IMR-90 (cell line): ENCODE measurements at regions not wholly inside any gene's neighbourhood (a gene's known extent, or its start where the extent isn't known, plus 50 kb on each side); places are given as distances from the start of the nearest gene placed in this dataset.

ENCODE experiments used
- ATAC-seq: fragments of 200-7000 bp; cut with Tn5 transposase; 2 replicates; pipeline ENCODE4 v1.9.1; 2020; ENCODE audit warnings: low read depth, mild to moderate bottlenecking, moderate library complexity
- BruUV-seq: library from RNA; stranded (reverse); fragments of 400-500 nt; replicated peaks from 2 replicates; lab custom pipeline; 2021; lab: Mats Ljungman, UMichigan
- CTCF ChIA-PET: fragments of 300-600 bp; formaldehyde crosslinking; extraction: SDS; loops from one replicate; lab custom pipeline; 2021; ENCODE audit warnings: antibody characterized with exemption; lab: Yijun Ruan, JAX
- POLR2A ChIA-PET: fragments of 300-600 bp; sonication (Branson Sonifier 250); formaldehyde crosslinking; loops from one replicate; lab custom pipeline; 2022; ENCODE audit warnings: antibody characterized with exemption; ENCODE audit not compliant: unreplicated experiment; lab: Charles Lee
- DNase-seq: peaks from one replicate; pipeline ENCODE4 v3.0.0; 2013
- H2AFZ ChIP-seq: replicated peaks from 2 replicates; pipeline ENCODE3; 2013; ENCODE audit warnings: low read length, mild to moderate bottlenecking; ENCODE audit not compliant: poor library complexity
- H2AK5ac ChIP-seq: 2 replicates; pipeline ENCODE4 v1.6.1; 2013; ENCODE audit warnings: low read depth, low read length, inconsistent platforms
- H2AK9ac ChIP-seq: replicated peaks from 2 replicates; pipeline ENCODE3; 2013; ENCODE audit warnings: mild to moderate bottlenecking, low read depth, low read length, moderate library complexity; ENCODE audit not compliant: poor library complexity
- H2BK120ac ChIP-seq: 2 replicates; pipeline ENCODE4 v1.6.1; 2013; ENCODE audit warnings: low read depth, low read length, inconsistent platforms
- H2BK15ac ChIP-seq: 3 replicates; pipeline ENCODE4 v1.6.1; 2013; ENCODE audit warnings: low read depth, low read length, inconsistent platforms
- H2BK20ac ChIP-seq: 2 replicates; pipeline ENCODE4 v1.6.1; 2013; ENCODE audit warnings: low read depth, mild to moderate bottlenecking, inconsistent platforms, low read length, moderate library complexity
- H2BK5ac ChIP-seq: 2 replicates; pipeline ENCODE4 v1.6.1; 2013; ENCODE audit warnings: mild to moderate bottlenecking, low read depth, low read length, inconsistent platforms; ENCODE audit not compliant: poor library complexity, severe bottlenecking
- H3K14ac ChIP-seq: replicated peaks from 2 replicates; pipeline ENCODE4 v1.6.1; 2013; ENCODE audit warnings: low read depth, low read length, inconsistent platforms
- H3K18ac ChIP-seq: 2 replicates; pipeline ENCODE4 v1.6.1; 2013; ENCODE audit warnings: low read depth, low read length, control low read depth
- H3K23ac ChIP-seq: 2 replicates; pipeline ENCODE4 v1.6.1; 2013; ENCODE audit warnings: low read depth, low read length, inconsistent platforms
- H3K27ac ChIP-seq: 2 replicates; pipeline ENCODE4 v1.5.1; 2013; ENCODE audit warnings: mild to moderate bottlenecking, control low read depth, low read length; ENCODE audit not compliant: insufficient read depth
- H3K27me3 ChIP-seq: 2 replicates; pipeline ENCODE4 v1.6.1; 2013; ENCODE audit warnings: low read length; ENCODE audit not compliant: control insufficient read depth, insufficient read depth
- H3K36me3 ChIP-seq: 2 replicates; pipeline ENCODE4 v1.6.1; 2013; ENCODE audit warnings: low read length, mixed read lengths; ENCODE audit not compliant: control insufficient read depth, insufficient read depth
- H3K4ac ChIP-seq: 2 replicates; pipeline ENCODE4 v1.6.1; 2013; ENCODE audit warnings: low read depth, low read length, inconsistent platforms
- H3K4me1 ChIP-seq: 2 replicates; pipeline ENCODE4 v1.6.1; 2013; ENCODE audit warnings: low read length, mixed read lengths; ENCODE audit not compliant: control insufficient read depth, insufficient read depth
- H3K4me2 ChIP-seq: 2 replicates; pipeline ENCODE4 v1.6.1; 2013; ENCODE audit warnings: low read depth, mild to moderate bottlenecking, control low read depth, low read length, moderate library complexity
- H3K4me3 ChIP-seq: 2 replicates; pipeline ENCODE4 v1.5.1; 2013; ENCODE audit warnings: low read depth, mild to moderate bottlenecking, control low read depth, low read length, moderate library complexity; ENCODE audit not compliant: insufficient read depth
- H3K56ac ChIP-seq: 2 replicates; pipeline ENCODE4 v1.6.1; 2013; ENCODE audit warnings: low read length, inconsistent platforms; ENCODE audit not compliant: insufficient read depth; ENCODE audit errors: extremely low read depth
- H3K79me1 ChIP-seq, 2 experiments: 2 replicates each; pipeline ENCODE4 v1.6.1; 2013; ENCODE audit warnings: low read length in 2 of 2, inconsistent platforms in 1 of 2, low read depth in 1 of 2
- H3K9ac ChIP-seq: 2 replicates; pipeline ENCODE4 v1.6.1; 2013; ENCODE audit warnings: low read depth, low read length, control low read depth
- H3K9me1 ChIP-seq: 2 replicates; pipeline ENCODE4 v1.6.1; 2013; ENCODE audit warnings: low read length, inconsistent platforms; ENCODE audit not compliant: insufficient read depth
- H3K9me3 ChIP-seq: 2 replicates; pipeline ENCODE4 v1.6.1; 2013; ENCODE audit warnings: low read length; ENCODE audit not compliant: control insufficient read depth, insufficient read depth
- H4K20me1 ChIP-seq: 2 replicates; pipeline ENCODE4 v1.6.1; 2013; ENCODE audit warnings: low read length, inconsistent platforms; ENCODE audit not compliant: insufficient read depth
- H4K5ac ChIP-seq: 2 replicates; pipeline ENCODE4 v1.6.1; 2013; ENCODE audit warnings: mild to moderate bottlenecking, low read depth, low read length, control low read depth
- H4K8ac ChIP-seq, 2 experiments: 2 replicates each; pipeline ENCODE4 v1.6.1; 2013; ENCODE audit warnings: low read depth in 2 of 2, low read length in 2 of 2, control low read depth in 1 of 2, inconsistent platforms in 1 of 2
- H4K91ac ChIP-seq: 2 replicates; pipeline ENCODE4 v1.6.1; 2013; ENCODE audit warnings: low read depth, low read length, inconsistent platforms; ENCODE audit not compliant: insufficient read depth
- BHLHE40 ChIP-seq: fragments of 150-350 bp; IDR thresholded peaks from 2 replicates; pipeline ENCODE4 v1.6.1; 2016; ENCODE audit warnings: mild to moderate bottlenecking, low read depth, low read length
- CEBPB ChIP-seq: IDR thresholded peaks from 2 replicates; pipeline ENCODE4 v1.6.1; 2012; ENCODE audit warnings: low read depth, low read length, improper control_type of control experiment
- CHD1 ChIP-seq: IDR thresholded peaks from 2 replicates; pipeline ENCODE4 v1.6.1; 2012; ENCODE audit warnings: low read depth, low read length, improper control_type of control experiment
- FOS ChIP-seq: fragments of 150-350 bp; IDR thresholded peaks from 2 replicates; pipeline ENCODE4 v1.6.1; 2016; ENCODE audit warnings: low read depth, low read length
- MAFK ChIP-seq: IDR thresholded peaks from 2 replicates; pipeline ENCODE4 v1.6.1; 2012; ENCODE audit warnings: low read depth, low read length, improper control_type of control experiment
- MAZ ChIP-seq: IDR thresholded peaks from 2 replicates; pipeline ENCODE4 v1.6.1; 2012; ENCODE audit warnings: low read depth, mild to moderate bottlenecking, low read length, improper control_type of control experiment, moderate library complexity, borderline replicate concordance
- MXI1 ChIP-seq: IDR thresholded peaks from 2 replicates; pipeline ENCODE4 v1.6.1; 2012; ENCODE audit warnings: low read depth, mild to moderate bottlenecking, low read length, moderate library complexity, borderline replicate concordance
- NFE2L2 ChIP-seq: fragments of 150-350 bp; IDR thresholded peaks from 2 replicates; pipeline ENCODE4 v1.6.1; 2016; ENCODE audit warnings: low read depth, mild to moderate bottlenecking, low read length
- POLR2A ChIP-seq: IDR thresholded peaks from 2 replicates; pipeline ENCODE4 v1.6.1; 2012; ENCODE audit warnings: mild to moderate bottlenecking, low read depth, low read length
- RAD21 ChIP-seq: IDR thresholded peaks from 2 replicates; pipeline ENCODE4 v1.6.1; 2012; ENCODE audit warnings: low read length, improper control_type of control experiment
- RCOR1 ChIP-seq: IDR thresholded peaks from 2 replicates; pipeline ENCODE4 v1.6.1; 2012; ENCODE audit warnings: mild to moderate bottlenecking, low read length, improper control_type of control experiment; ENCODE audit not compliant: insufficient replicate concordance
- RFX5 ChIP-seq: IDR thresholded peaks from 2 replicates; pipeline ENCODE4 v1.8.0; 2012; ENCODE audit warnings: low read depth, mild to moderate bottlenecking, low read length, moderate library complexity
- SMC3 ChIP-seq: fragments of 150-350 bp; IDR thresholded peaks from 2 replicates; pipeline ENCODE4 v1.6.1; 2016; ENCODE audit warnings: low read depth, mild to moderate bottlenecking, antibody characterized with exemption, low read length, moderate library complexity
- WGBS, 2 experiments: methylation state at CpG; one replicate each; pipeline versions ENCODE4 v1.1.5 to v1.1.7; 2013; ENCODE audit warnings: missing lambda C conversion rate in 2 of 2; ENCODE audit not compliant: insufficient read length in 1 of 2; ENCODE audit errors: extremely low coverage in 2 of 2; 5-methylcytosine and 5-hydroxymethylcytosine counted together
- dilution Hi-C: fragments of 300-500 bp; cut with HindIII; formaldehyde crosslinking; loops from one replicate; pipeline ENCODE4 v1.14.3; 2018; ENCODE audit warnings: low sequenced_read_pairs; ENCODE audit not compliant: unreplicated experiment
- in situ Hi-C: fragments of 300-500 bp; cut with MboI; formaldehyde crosslinking; loops from 3 replicates; pipeline ENCODE4 v1.14.3; 2019; ENCODE audit warnings: low sequenced_read_pairs, inconsistent platforms, mixed read lengths
- intact Hi-C: fragments of 100-400 bp; cut with micrococcal nuclease; formaldehyde crosslinking; loops from 2 replicates; pipeline ENCODE4 v1.10.0; 2022
- TF ChIP-seq, protein P1 (sequence below): fragments of 150-350 bp; IDR thresholded peaks from 2 replicates; pipeline ENCODE4 v1.6.1; 2016; ENCODE audit warnings: low read depth, mild to moderate bottlenecking, low read length, moderate library complexity, borderline replicate concordance
- TF ChIP-seq, protein P2 (sequence below): conservative IDR thresholded peaks from 2 replicates; pipeline ENCODE4 v1.5.1; 2012; ENCODE audit warnings: mild to moderate bottlenecking, low read depth, low read length, improper control_type of control experiment
- TF ChIP-seq, protein P3 (sequence below): fragments of 150-350 bp; IDR thresholded peaks from 2 replicates; pipeline ENCODE4 v1.6.1; 2017; ENCODE audit warnings: mild to moderate bottlenecking, antibody characterized with exemption, low read length, low read depth

DNA sequence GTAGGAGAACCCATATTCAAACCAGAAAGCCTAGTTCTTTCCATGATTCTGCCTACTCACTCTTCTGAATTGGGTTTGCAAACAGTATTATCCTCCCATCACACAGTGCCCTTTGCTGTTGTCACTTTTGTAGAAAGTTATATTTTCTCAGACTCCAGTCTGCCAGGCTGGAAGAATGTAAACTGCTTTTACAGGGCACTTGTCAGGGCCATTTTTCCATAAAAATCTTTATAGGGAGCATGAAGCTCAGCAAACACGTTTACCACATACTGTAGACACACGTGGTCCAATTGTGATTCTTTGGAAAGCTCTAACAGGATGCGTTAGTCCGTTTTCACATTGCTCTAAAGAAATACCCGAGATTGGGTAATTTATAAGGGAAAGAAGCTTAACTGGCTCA is 204.0 kb downstream of the KCNN2 start:
- ATAC-seq: no peak
- Histone ChIP-seq H3K9ac (no peak overlapping the region), H4K20me1 (no peaks in the 10 kb centered on the region), H4K5ac (no peak overlapping the region), H2BK20ac (no peak overlapping the region), H3K36me3 (no peaks in the 10 kb centered on the region), H3K79me1 (no peaks in the 10 kb centered on the region), H2BK120ac (no peak overlapping the region), H3K4me3 (no peak overlapping the region), H2BK5ac (no peak overlapping the region), H4K8ac (no peak overlapping the region), H3K18ac (no peak overlapping the region), H3K27me3 (no peaks in the 10 kb centered on the region), H2AFZ (no peak overlapping the region), H3K4me2 (no peak overlapping the region), H3K27ac (no peak overlapping the region), H3K23ac (no peak overlapping the region), H2AK5ac (no peak overlapping the region), H3K4me1 (no peaks in the 10 kb centered on the region), H4K91ac (no peak overlapping the region), H2AK9ac (no peak overlapping the region), H3K9me1 (no peaks in the 10 kb centered on the region), H3K9me3 (no peaks in the 10 kb centered on the region), H3K4ac (no peak overlapping the region), H2BK15ac (no peak overlapping the region), H3K56ac (no peak overlapping the region), H3K14ac (no peak overlapping the region)
- no TSS peak for BruUV-seq
- in situ Hi-C loops (no loop called here), dilution Hi-C loops (no loop called here), intact Hi-C loops (no loop called here)
- POLR2A ChIA-PET: no interaction called here
- CTCF ChIA-PET: no interaction called here
- no peak for DNase-seq
- 61% methylated on average over 3 of the region's 5 CpGs; no CpG with 5 or more reads in 1 of the 2 experiments for WGBS, 2 experiments
- no peak for TF ChIP-seq FOS
- no peak for TF ChIP-seq MXI1
- no peak for TF ChIP-seq CEBPB
- TF ChIP-seq RFX5: no peak
- TF ChIP-seq RCOR1: no peak
- TF ChIP-seq SMC3: no peak
- no peak for TF ChIP-seq RAD21
- TF ChIP-seq MAZ: no peak
- TF ChIP-seq POLR2A: no peak
- TF ChIP-seq, protein P1, sequence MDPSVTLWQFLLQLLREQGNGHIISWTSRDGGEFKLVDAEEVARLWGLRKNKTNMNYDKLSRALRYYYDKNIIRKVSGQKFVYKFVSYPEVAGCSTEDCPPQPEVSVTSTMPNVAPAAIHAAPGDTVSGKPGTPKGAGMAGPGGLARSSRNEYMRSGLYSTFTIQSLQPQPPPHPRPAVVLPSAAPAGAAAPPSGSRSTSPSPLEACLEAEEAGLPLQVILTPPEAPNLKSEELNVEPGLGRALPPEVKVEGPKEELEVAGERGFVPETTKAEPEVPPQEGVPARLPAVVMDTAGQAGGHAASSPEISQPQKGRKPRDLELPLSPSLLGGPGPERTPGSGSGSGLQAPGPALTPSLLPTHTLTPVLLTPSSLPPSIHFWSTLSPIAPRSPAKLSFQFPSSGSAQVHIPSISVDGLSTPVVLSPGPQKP: no peak
- TF ChIP-seq MAFK: no peak
- TF ChIP-seq NFE2L2: no peak
- TF ChIP-seq CHD1: no peak
- TF ChIP-seq BHLHE40: no peak
- TF ChIP-seq, protein P2, sequence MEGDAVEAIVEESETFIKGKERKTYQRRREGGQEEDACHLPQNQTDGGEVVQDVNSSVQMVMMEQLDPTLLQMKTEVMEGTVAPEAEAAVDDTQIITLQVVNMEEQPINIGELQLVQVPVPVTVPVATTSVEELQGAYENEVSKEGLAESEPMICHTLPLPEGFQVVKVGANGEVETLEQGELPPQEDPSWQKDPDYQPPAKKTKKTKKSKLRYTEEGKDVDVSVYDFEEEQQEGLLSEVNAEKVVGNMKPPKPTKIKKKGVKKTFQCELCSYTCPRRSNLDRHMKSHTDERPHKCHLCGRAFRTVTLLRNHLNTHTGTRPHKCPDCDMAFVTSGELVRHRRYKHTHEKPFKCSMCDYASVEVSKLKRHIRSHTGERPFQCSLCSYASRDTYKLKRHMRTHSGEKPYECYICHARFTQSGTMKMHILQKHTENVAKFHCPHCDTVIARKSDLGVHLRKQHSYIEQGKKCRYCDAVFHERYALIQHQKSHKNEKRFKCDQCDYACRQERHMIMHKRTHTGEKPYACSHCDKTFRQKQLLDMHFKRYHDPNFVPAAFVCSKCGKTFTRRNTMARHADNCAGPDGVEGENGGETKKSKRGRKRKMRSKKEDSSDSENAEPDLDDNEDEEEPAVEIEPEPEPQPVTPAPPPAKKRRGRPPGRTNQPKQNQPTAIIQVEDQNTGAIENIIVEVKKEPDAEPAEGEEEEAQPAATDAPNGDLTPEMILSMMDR: no peak
- TF ChIP-seq, protein P3, sequence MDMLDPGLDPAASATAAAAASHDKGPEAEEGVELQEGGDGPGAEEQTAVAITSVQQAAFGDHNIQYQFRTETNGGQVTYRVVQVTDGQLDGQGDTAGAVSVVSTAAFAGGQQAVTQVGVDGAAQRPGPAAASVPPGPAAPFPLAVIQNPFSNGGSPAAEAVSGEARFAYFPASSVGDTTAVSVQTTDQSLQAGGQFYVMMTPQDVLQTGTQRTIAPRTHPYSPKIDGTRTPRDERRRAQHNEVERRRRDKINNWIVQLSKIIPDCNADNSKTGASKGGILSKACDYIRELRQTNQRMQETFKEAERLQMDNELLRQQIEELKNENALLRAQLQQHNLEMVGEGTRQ: no peak
